HG03103 (cell line): ENCODE measurements at regions not wholly inside any gene's neighbourhood (a gene's known extent, or its start where the extent isn't known, plus 50 kb on each side); places are given as distances from the start of the nearest gene placed in this dataset.

Experiments
- ATAC-seq: cut with Tn5 transposase; IDR thresholded peaks from one replicate; pipeline ENCODE4 v1.9.1; 2021; ENCODE audit warnings: low read depth; ENCODE audit not compliant: unreplicated experiment

GRCh38 chr21:21715266-21715969 lies 717.2 kb downstream of the NCAM2 start:
- ATAC-seq: no peak

GRCh38 chr21:21722731-21723130 lies 724.5 kb downstream of the NCAM2 start:
- no peak for ATAC-seq

- ATAC-seq: no peak
These were observed 732.3 kb downstream of the NCAM2 start for GRCh38 chr21:21730512-21730911.

- ATAC-seq: no peak
These were observed 733.4 kb downstream of the NCAM2 start for GRCh38 chr21:21731626-21732025.

GRCh38 chr21:21734088-21734487 lies 735.9 kb downstream of the NCAM2 start:
- no peak for ATAC-seq

- no peak for ATAC-seq
These were observed 739.0 kb downstream of the NCAM2 start for GRCh38 chr21:21737186-21737585.

- ATAC-seq: no peak
These were observed 742.0 kb downstream of the NCAM2 start for GRCh38 chr21:21740207-21740606.

- no peak for ATAC-seq
These were observed 752.1 kb downstream of the NCAM2 start for GRCh38 chr21:21750124-21750825.

GRCh38 chr21:21751286-21751685 lies 753.1 kb downstream of the NCAM2 start:
- no peak for ATAC-seq

GRCh38 chr21:21762855-21763254 lies 764.6 kb downstream of the NCAM2 start:
- ATAC-seq: no peak

- ATAC-seq: no peak
These were observed 766.1 kb downstream of the NCAM2 start for GRCh38 chr21:21764281-21764680.

GRCh38 chr21:21767276-21767675 lies 769.1 kb downstream of the NCAM2 start:
- ATAC-seq: no peak

- no peak for ATAC-seq
These were observed 790.4 kb downstream of the NCAM2 start for GRCh38 chr21:21788591-21788990.

- no peak for ATAC-seq
These were observed 803.7 kb downstream of the NCAM2 start for GRCh38 chr21:21801921-21802320.

GRCh38 chr21:21806711-21807597 lies 808.7 kb downstream of the NCAM2 start:
- no peak for ATAC-seq

GRCh38 chr21:21807598-21807903 lies 809.3 kb downstream of the NCAM2 start:
- no peak for ATAC-seq

- no peak for ATAC-seq
These were observed 815.1 kb downstream of the NCAM2 start for GRCh38 chr21:21813289-21813688.

- ATAC-seq: no peak
These were observed 815.7 kb downstream of the NCAM2 start for GRCh38 chr21:21813934-21814333.

GRCh38 chr21:21816778-21817177 lies 818.6 kb downstream of the NCAM2 start:
- no peak for ATAC-seq

GRCh38 chr21:21818898-21819297 lies 820.7 kb downstream of the NCAM2 start:
- no peak for ATAC-seq

- no peak for ATAC-seq
These were observed 829.9 kb downstream of the NCAM2 start for GRCh38 chr21:21828130-21828529.
